Fibroblast of upper back skin (primary cell): ENCODE measurements at regions not wholly inside any gene's neighbourhood (a gene's known extent, or its start where the extent isn't known, plus 50 kb on each side); places are given as distances from the start of the nearest gene placed in this dataset.
"Not testable (repeated sequence)": the region's sequence is repeated elsewhere in the genome, so short reads cannot be mapped to it uniquely, and the experiment has no call there.

Experiments used
- DNase-seq: peaks from one replicate; pipeline ENCODE4 v3.0.0-alpha.2; 2013

GRCh38 chr1:96376846-96377245 is 344.7 kb upstream of the PTBP2 start:
- DNase-seq: no peak

GRCh38 chr1:96384611-96385010 is 337.0 kb upstream of the PTBP2 start:
- peak; percentile 16 for DNase-seq

DNA sequence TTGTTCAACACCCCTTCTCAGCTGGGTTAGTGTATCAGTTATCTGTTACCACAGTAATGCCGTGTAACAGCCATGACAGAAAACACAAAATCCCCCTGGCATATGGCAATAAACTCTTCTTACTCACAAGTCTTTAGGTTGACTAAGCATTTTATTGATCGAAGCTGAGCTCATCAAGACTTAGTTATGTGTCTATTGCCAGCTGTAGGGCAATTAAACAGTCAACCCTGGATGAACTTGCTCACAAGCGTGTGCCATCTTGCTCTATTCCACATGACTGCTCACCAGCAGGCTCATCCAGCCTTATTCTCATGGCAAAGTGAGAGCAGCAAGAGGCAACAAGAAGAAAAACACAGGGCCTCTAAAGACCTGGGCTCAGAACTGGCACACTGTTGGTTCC is 333.8 kb upstream of the PTBP2 start:
- DNase-seq: no peak

- peak; percentile 41 for DNase-seq
These were observed 332.9 kb upstream of the PTBP2 start for GRCh38 chr1:96388421-96389310.

DNA sequence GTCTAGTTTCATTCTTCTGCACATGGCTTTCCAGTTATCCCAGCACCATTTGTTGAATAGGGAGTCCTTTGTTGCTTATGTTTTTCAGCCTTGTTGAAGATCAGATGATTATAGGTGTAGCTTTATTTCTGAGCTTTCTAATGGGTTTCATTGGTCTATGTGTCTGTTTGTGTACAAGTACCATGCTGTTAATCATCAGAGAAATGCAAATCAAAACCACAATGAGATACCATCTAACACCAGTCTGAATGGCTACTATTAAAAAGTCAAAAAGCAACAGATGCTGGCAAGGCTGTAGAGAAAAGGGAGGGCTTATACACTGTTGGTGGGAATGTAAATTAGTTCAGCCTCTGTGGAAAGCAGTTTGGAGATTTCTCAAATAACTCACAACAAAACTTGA is 321.5 kb upstream of the PTBP2 start:
- DNase-seq: no peak

GRCh38 chr1:96409087-96409486 is 312.5 kb upstream of the PTBP2 start:
- DNase-seq: no peak

GRCh38 chr1:96409689-96410088 is 311.9 kb upstream of the PTBP2 start:
- DNase-seq: no peak

GRCh38 chr1:96411006-96411405 is 310.6 kb upstream of the PTBP2 start:
- no peak for DNase-seq

GRCh38 chr1:96414598-96414997 is 307.0 kb upstream of the PTBP2 start:
- no peak for DNase-seq

GRCh38 chr1:96416111-96416595 is 305.4 kb upstream of the PTBP2 start:
- DNase-seq: peak; percentile 99

GRCh38 chr1:96416701-96417444 is 304.7 kb upstream of the PTBP2 start:
- DNase-seq: no peak

DNA sequence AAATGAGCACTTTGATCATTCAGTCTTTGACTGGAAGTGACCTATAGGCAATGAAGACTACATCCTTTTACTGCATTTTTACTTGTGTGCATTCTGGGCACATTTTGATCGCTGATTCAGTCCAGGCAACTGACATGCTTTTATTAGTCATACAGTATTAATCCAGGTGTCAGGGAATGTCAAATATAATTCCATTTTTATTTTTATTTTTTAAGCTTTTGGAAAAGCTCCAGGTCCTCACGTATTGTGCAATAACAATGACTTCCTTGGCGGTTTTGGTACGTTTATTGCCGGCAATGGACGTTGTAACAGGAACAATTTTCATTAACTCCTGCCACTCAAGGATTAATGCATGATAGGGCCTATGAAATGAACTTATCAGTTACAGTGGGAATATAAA is 302.6 kb upstream of the PTBP2 start:
- no peak for DNase-seq

DNA sequence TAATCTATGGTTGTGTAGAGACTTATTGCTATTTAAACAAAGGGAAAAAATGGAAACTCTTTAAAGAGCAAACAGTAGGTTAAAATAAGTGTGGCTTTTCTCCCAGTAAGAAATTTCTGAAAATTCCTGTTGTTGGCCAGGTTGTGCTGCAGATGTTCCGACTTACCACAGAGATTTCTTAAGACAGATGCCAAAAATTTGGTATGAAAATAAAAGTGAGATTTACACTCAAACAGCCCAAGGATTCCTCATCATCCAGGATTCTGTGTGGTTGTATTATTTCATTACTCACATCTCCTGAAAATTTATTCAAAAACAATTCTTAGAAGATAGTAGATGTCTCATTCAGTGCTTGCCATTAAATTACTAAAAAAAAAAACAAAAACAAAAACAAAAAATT is 296.7 kb upstream of the PTBP2 start:
- DNase-seq: peak; percentile 67

DNA sequence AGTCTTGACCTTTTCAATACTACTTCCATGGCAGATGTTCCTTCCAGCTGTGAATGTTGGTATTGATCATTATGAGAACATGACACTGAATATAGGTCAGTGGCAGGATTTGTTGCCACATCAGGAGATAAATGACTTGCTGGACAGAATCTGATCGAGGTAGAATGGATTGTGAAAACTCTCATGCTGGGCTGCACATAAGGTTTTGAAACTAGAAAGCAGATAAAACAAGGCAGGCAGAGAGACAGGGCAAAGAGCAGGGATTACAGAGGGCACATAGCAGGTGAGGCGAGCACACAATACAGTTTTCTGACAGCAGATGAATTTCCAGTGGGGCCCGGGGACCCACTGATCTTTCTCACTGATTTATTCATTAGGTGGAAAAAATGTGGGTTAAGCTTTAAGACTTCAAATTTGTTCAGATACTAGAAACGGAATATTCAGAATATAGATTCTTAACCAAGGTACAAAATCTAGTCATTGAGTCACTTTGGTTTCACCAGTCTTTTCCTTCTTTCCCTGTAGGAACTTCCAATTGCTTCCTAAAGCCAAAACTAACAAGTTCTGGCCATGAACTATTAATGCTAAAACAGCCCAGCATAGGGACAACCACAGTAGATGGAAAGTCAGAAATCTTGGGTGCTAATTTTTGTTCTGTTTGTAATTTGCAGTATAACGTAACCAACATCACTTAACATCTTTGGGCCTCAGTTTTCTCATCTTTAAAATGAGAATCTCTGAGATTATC is 296.0 kb upstream of the PTBP2 start:
- no peak for DNase-seq

DNA sequence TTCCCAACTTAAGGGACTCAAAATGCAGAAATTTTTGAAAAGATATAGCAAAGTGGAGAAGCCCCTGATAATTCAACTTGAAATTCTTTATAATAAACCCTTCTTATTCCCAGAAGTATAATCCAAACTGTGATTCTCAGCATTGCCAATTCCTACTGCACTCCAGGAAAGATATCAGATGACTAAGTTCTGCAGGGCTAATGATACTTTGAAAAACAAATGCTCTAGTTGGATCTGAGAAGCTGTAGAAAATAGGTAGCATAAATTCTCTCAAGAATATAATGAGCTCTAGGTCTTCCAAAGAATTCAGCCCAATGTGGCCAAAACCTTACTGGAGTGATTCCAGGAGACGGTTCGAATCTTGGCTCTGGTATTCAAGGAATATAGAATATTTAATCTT is 294.0 kb upstream of the PTBP2 start:
- DNase-seq: peak; percentile 8

DNA sequence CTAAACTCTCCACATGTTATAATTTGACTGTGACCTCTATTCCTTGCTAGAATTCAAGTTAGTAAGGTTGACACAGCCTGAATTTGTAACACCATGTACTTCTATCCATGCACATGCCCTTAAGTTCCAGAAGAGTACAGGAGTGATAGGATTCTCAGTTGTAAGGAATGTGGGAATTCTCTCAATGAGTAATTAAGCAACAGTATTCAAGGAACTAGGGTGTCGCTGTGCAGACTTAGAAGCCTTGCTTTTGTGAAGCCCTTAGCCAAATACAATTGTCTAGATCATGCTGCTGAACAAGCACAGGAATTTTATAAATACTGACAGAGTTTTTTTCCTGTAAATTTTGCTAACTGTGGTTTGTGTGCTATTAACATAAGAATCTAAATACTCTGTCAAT is 276.3 kb upstream of the PTBP2 start:
- DNase-seq: no peak

- DNase-seq: no peak
These were observed 257.5 kb upstream of the PTBP2 start for GRCh38 chr1:96464066-96464465.

- no peak for DNase-seq
These were observed 257.1 kb upstream of the PTBP2 start for GRCh38 chr1:96464522-96464921.

- DNase-seq: no peak
These were observed 256.6 kb upstream of the PTBP2 start for GRCh38 chr1:96464991-96465390.

GRCh38 chr1:96465441-96465840 is 256.1 kb upstream of the PTBP2 start:
- DNase-seq: peak; percentile 91

GRCh38 chr1:96466842-96467241 is 254.7 kb upstream of the PTBP2 start:
- no peak for DNase-seq

DNA sequence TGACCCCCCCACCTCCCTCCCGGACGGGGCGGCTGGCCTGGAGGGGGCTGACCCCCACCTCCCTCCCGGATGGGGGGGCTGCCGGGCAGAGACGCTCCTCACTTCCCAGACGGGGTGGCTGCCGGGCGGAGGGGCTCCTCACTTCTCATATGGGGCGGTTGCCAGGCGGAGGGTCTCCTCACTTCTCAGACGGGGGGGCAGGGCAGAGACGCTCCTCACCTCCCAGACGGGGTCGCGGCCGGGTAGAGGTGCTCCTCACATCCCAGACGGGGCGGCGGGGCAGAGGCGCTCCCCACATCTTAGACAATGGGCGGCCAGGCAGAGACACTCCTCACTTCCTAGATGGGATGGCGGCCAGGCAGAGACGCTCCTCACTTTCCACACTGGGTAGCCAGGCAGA is 251.9 kb upstream of the PTBP2 start:
- not testable (repeated sequence) for DNase-seq

DNA sequence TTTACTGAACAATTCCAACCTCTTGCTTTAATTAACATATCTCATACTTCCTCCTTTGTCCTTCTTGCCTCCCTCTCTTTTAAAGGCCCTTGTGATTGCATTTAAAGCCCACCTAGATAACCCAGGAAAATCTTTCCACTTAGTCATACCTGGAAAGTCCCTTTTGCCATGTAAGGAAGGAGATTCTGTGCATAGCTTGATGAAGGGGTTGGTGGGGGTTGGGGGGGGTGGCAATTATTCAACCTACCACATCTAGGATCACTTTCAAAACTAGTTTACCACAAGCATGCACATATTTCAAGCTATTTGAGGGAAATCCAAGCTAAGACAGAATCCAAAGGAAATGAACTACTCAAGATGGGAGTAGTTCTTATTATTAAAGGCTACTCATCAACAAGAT is 249.1 kb upstream of the PTBP2 start:
- DNase-seq: peak; percentile 91
